GM19023 (cell line): ENCODE measurements at regions not wholly inside any gene's neighbourhood (a gene's known extent, or its start where the extent isn't known, plus 50 kb on each side); places are given as distances from the start of the nearest gene placed in this dataset.
"Not testable (repeated sequence)": the region's sequence is repeated elsewhere in the genome, so short reads cannot be mapped to it uniquely, and the experiment has no call there.

Experiments
- ATAC-seq: cut with Tn5 transposase; IDR thresholded peaks from one replicate; pipeline ENCODE4 v1.9.1; 2021; ENCODE audit warnings: mild to moderate bottlenecking, moderate library complexity; ENCODE audit not compliant: unreplicated experiment

- ATAC-seq: no peak
Measured at GRCh38 chr21:35451276-35451675, 402.2 kb upstream of the RUNX1 start.

DNA sequence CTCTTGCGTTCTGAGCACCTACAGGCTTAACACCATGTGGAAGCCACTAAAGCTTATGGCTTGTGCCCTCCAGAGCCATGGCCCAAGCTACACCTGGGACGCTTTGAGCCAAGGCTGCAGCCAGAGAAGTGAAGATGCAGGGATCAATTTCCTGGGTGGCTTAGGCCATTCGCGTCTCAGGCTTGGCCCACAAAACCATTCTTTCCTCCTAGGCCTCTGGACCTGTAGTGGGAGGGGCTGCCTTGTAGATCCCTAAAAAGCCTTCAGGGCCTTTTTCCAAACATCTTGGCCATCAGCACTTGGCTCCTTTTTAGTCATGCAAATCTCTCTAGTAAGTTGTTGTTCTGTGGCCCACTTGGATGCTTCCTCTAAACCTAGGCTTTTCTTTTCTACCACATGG, 401.7 kb upstream of the RUNX1 start:
- no peak for ATAC-seq

GRCh38 chr21:35449846-35450245, 400.7 kb upstream of the RUNX1 start:
- no peak for ATAC-seq

DNA sequence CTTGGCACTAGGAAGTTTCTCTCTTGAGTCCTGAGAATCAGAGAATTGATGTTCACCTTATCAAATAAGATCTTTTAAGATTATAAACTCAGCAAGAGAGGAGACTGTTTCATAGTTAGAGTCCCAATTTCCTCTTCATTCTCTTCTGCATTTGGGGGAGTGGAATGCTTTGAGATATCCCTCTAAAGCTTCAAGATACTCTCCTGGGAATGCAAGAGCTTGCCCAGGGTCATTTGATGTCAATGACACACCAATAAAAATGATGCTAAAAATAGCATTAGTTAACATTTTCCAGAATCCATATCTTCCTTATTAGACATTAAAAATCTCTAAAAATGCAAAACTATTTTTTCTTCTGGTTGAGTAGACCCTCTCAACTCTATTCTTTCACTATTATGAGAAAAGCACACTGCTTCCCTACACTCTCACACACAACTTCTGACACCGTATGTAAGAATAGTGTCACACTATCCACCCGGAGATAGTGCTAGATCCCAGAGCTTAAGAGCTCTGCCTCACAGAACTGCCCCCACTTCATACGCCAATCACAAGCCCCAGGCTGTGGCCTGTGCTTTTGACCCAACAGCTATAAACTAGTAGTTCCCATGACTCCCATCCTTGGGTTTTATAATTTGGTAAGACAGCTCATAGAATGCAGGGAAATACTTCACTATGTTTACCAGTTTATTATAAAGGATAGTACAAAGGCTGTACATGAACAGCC, 399.9 kb upstream of the RUNX1 start:
- ATAC-seq: no peak

- no peak for ATAC-seq
Measured at GRCh38 chr21:35444391-35444790, 395.3 kb upstream of the RUNX1 start.

DNA sequence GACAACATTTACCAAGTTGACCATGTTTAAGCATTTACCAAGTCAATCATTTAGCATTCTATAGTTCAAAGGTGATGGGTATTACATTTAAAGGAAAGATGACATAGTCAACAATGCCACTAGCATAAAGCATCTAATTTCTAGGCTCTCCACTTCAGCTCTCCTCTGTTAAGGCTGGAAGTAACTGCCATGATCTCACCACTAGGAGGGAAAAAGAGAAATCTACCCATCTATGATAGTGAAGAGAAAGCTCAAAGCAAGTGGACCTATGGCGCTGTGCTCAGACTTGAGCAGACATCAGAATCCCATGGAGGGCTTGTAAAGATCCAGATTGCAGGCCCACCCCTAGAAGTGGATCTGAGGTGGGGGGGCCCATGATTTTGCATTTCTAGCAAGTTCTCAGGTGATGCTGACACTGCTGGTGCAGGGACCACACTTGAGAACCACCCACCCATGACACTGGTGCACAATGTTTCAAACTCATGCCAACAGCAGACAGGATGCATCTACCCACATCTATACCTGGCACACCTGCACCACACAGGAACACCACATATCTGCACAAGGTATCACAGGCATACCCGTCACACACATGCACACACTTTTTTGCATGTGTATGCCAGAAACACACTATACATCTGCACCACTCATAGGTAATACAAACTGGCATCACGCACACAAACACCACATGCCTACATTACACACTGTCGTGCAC, 392.9 kb upstream of the RUNX1 start:
- ATAC-seq: no peak

- no peak for ATAC-seq
Measured at GRCh38 chr21:35438643-35439404, 389.7 kb upstream of the RUNX1 start.

- ATAC-seq: no peak
Measured at GRCh38 chr21:35437941-35438340, 388.8 kb upstream of the RUNX1 start.

DNA sequence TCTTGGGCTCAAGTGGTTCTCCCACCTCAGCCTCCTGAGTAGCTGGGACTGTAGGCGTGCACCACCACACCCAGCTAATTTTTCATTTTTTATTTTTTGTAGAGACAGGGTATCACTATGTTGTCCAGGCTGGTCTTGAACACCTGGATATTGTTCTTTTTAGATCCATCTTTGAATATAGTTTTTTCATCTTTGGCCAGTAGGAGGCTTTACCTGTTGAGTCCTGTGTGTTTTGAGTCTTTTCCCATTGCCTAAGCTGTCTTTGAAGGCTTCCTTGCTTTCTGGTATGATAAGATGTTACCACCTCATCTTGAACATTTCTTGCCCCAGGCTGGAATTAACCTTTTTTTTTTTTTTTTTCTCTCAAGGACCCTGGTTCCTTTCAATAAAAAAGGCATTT, 387.8 kb upstream of the RUNX1 start:
- ATAC-seq: no peak

DNA sequence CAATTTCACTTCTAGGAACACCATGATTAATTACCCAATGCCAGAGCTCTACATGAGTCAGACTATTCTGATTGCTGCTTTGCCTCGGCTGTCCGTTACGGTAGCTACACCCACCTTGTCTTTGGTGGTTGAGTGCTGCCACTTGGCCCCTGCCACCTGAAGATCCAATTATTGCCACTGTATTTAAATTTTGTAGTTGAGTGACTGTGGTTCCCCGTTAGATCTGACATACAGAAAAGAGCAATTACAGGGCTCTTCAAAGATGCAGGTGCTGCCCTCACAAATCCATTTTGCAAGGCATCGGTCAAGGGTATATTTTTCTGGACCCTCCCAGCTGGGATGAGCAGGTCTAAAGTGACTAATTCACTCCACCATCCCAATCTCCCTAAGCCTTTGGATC, 383.5 kb upstream of the RUNX1 start:
- not testable (repeated sequence) for ATAC-seq

- no peak for ATAC-seq
Measured at GRCh38 chr21:35430260-35430659, 381.2 kb upstream of the RUNX1 start.

GRCh38 chr21:35428937-35429336, 379.8 kb upstream of the RUNX1 start:
- no peak for ATAC-seq

GRCh38 chr21:35428489-35428888, 379.4 kb upstream of the RUNX1 start:
- no peak for ATAC-seq

DNA sequence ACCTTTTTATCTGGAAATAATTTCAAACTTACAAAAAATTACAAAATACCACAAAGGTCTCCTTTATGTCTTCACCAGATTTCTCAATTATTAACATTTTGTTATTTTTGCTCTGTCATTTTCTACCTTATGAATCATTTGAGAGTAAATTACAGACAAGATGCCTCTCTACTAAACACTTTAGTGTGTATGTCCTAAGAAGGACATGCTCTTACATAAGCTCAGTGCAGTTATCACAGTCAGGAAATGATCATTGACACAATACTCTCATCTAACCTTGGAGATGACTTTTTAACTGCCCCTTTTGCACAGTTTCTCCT, 378.9 kb upstream of the RUNX1 start:
- ATAC-seq: no peak

DNA sequence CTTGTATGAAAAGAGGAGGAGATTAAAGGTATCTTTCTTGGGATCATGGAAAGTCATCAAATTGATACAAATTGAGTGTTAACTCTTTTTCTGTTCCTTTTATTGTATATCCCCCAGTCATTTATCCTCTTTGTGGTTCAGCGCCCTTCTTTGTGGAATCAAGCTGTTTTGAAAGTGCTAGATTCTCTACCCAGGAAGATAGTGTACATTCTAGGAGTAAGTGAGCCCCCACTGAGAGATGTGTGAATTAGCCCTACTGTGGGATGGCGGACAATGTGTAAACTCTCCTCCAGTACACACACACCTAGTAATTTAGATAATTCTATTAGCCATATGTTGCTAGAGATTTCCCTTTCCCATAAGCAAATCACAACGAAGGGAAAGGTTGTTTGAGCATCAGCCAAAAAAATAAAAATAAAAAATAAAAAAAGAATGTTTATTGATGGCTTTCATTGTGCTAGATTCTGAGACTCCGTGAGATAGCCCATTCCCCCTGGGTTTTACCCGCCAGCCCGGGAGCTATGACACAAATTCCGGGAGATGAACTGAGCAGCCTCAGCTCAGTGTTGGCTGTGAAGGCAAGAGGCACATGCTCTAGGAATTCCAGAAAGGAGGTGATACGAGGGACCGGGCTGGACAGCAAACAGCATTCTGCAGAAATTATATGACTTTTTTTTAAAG, 378.4 kb upstream of the RUNX1 start:
- no peak for ATAC-seq

DNA sequence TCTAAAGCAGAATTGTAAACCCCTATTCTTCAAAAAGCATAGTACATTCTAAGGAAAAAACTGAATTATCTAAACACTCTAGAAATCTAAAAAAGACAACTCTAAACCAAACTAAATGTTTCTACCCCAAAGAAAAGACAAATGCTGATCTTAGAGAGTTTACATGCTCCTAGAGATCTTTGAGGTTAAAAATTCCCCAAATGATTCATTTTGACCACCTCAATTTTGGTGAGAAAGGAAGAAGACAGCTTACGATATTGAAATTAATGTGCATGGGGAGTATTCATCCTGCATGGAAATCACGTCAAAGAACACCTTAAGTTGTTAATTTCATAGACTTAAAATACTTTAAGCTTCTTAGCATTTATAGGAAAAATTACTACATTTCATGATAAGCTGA, 377.8 kb upstream of the RUNX1 start:
- ATAC-seq: no peak

DNA sequence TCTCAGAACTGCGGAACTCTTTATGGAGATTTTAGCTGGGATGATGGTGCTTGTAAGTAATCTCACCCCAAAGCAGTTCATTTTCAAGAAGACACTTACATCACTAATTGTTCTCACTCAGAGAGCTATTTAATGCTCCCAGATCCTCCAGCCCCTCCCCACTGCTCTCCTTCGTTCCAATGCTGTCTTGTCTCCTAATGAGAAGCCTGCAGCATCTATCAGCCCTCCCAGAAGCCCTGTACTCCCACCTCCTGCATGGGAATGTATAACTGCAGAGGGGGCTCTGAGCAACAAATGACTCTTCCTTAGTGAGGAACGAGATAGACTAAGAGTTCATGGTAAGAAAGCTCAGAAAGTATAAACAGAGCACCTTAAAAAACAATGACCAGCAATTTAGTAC, 377.4 kb upstream of the RUNX1 start:
- no peak for ATAC-seq

DNA sequence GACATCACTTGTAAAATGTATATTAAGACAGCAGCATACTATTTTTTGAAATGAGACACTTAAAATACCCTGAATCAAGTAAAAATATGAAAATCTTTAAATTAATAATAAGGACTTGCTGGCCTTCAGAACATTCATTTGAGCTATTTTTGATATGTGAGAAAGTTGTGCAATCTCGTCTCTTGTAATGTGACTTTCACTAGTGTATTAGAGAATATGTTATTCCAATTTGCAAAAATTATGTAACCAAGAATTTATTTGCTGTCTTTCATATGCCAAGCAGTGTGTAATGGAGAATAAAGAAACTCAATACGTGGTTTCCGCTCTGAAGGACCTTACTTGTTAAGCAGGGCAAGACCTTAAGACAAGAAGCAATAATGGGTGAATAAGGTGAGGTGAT, 375.0 kb upstream of the RUNX1 start:
- no peak for ATAC-seq

GRCh38 chr21:35423709-35424108, 374.6 kb upstream of the RUNX1 start:
- no peak for ATAC-seq

DNA sequence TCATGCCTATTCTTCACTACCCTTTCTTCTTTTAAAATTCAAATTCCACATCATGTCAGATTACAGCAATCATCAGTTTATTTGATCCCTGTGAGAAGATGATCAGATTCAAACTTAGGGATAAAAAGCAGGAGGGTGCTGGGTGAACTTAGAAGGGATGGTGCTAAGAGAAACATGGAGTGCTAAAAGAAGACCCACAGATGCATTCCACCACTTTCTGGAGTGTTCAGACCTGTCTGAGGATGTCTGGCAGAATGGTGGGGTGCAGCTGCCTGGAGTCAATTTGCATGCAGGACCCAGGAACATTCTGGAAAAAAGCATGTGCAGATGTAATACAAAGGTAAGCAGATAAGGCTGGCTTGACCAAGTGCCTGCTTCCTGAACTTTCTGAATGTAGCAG, 372.9 kb upstream of the RUNX1 start:
- ATAC-seq: no peak

GRCh38 chr21:35421221-35421620, 372.1 kb upstream of the RUNX1 start:
- ATAC-seq: no peak

DNA sequence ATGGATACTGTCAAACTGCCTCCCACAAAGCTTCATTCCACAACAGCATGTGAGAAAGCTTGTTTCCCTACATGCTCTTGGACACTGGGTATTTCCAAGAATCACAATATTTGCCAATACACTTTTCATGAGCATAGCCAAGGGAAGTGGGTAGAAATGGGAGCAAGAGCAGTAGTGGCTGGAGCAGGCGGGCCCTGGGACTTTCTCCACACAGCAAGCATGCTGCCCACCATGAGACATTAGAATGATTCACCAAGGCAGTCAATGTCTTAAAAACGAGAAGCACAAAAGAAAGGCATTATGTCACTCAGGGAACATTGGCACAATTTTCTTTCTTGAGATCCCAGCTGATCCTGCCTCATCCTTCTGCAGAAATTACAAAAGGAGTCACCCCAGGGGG, 371.6 kb upstream of the RUNX1 start:
- no peak for ATAC-seq
